ENCODE measurements at regions not wholly inside any gene's neighbourhood (a gene's known extent, or its start where the extent isn't known, plus 50 kb on each side); places are given as distances from the start of the nearest gene placed in this dataset.

DNA sequence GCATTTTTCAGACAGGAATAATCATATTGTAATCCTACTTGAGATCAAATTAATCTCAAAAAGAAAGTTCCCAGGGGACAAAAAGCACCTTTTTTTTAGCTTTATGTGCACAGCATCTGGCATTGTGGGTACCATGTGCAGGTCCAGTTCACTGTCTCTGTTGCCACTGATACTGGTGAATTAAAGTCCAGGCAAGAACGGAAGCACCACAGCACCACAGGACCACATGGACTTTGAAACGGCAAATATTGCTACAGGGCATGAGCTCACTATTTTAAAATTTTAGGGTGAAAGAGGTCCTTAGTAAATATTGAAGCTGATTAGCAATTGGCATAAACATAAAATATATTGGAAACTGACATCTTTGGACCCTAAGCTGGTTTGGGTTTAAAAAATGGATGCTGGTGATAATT lies 709.0 kb downstream of the EPM2A start (continued):
- TF ChIP-seq, protein P1, sequence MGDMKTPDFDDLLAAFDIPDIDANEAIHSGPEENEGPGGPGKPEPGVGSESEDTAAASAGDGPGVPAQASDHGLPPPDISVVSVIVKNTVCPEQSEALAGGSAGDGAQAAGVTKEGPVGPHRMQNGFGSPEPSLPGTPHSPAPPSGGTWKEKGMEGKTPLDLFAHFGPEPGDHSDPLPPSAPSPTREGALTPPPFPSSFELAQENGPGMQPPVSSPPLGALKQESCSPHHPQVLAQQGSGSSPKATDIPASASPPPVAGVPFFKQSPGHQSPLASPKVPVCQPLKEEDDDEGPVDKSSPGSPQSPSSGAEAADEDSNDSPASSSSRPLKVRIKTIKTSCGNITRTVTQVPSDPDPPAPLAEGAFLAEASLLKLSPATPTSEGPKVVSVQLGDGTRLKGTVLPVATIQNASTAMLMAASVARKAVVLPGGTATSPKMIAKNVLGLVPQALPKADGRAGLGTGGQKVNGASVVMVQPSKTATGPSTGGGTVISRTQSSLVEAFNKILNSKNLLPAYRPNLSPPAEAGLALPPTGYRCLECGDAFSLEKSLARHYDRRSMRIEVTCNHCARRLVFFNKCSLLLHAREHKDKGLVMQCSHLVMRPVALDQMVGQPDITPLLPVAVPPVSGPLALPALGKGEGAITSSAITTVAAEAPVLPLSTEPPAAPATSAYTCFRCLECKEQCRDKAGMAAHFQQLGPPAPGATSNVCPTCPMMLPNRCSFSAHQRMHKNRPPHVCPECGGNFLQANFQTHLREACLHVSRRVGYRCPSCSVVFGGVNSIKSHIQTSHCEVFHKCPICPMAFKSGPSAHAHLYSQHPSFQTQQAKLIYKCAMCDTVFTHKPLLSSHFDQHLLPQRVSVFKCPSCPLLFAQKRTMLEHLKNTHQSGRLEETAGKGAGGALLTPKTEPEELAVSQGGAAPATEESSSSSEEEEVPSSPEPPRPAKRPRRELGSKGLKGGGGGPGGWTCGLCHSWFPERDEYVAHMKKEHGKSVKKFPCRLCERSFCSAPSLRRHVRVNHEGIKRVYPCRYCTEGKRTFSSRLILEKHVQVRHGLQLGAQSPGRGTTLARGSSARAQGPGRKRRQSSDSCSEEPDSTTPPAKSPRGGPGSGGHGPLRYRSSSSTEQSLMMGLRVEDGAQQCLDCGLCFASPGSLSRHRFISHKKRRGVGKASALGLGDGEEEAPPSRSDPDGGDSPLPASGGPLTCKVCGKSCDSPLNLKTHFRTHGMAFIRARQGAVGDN (CRISPR knock-in tag; IDR thresholded peaks at IDR 0.05): no peak
- TF ChIP-seq SMARCE1 (IDR thresholded peaks at IDR 0.05; ENCODE audit: borderline replicate concordance): no peak
- TF ChIP-seq, protein P2, sequence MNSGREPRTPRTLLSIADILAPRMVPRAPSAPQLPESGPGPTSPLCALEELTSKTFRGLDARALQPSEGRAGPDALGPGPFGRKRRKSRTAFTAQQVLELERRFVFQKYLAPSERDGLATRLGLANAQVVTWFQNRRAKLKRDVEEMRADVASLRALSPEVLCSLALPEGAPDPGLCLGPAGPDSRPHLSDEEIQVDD (CRISPR knock-in tag; IDR thresholded peaks at IDR 0.05; ENCODE audit: borderline replicate concordance): no peak
- TF ChIP-seq PAX8 (CRISPR knock-in tag; IDR thresholded peaks at IDR 0.05; ENCODE audit: borderline replicate concordance): no peak
- TF ChIP-seq, protein P3, sequence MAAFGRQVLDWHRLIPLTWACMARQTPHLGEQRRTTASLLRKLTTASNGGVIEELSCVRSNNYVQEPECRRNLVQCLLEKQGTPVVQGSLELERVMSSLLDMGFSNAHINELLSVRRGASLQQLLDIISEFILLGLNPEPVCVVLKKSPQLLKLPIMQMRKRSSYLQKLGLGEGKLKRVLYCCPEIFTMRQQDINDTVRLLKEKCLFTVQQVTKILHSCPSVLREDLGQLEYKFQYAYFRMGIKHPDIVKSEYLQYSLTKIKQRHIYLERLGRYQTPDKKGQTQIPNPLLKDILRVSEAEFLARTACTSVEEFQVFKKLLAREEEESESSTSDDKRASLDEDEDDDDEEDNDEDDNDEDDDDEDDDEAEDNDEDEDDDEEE (CRISPR knock-in tag; IDR thresholded peaks at IDR 0.05): no peak
- peak; percentile 51; the same call in 1 of the 2 replicates for TF ChIP-seq ZFP90 (CRISPR knock-in tag; IDR thresholded peaks at IDR 0.05; ENCODE audit: borderline replicate concordance)
- TF ChIP-seq, protein P4, sequence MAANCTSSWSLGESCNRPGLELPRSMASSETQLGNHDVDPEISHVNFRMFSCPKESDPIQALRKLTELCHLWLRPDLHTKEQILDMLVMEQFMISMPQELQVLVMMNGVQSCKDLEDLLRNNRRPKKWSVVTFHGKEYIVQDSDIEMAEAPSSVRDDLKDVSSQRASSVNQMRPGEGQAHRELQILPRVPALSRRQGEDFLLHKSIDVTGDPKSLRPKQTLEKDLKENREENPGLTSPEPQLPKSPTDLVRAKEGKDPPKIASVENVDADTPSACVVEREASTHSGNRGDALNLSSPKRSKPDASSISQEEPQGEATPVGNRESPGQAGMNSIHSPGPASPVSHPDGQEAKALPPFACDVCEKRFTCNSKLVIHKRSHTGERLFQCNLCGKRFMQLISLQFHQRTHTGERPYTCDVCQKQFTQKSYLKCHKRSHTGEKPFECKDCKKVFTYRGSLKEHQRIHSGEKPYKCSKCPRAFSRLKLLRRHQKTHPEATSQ (CRISPR knock-in tag; IDR thresholded peaks at IDR 0.05; ENCODE audit: borderline replicate concordance): no peak
- TF ChIP-seq ATAD3A (CRISPR knock-in tag; IDR thresholded peaks at IDR 0.05): no peak
- TF ChIP-seq, protein P5, sequence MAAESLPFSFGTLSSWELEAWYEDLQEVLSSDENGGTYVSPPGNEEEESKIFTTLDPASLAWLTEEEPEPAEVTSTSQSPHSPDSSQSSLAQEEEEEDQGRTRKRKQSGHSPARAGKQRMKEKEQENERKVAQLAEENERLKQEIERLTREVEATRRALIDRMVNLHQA (CRISPR knock-in tag; IDR thresholded peaks at IDR 0.05): no peak
- no peak; the same call in 1 of the 2 replicates for TF ChIP-seq ZNF556 (CRISPR knock-in tag; IDR thresholded peaks at IDR 0.05; ENCODE audit: borderline replicate concordance)
- no peak for TF ChIP-seq SNRNP70 (IDR thresholded peaks at IDR 0.05; ENCODE audit: low read depth, low read length)
- TF ChIP-seq, protein P6, sequence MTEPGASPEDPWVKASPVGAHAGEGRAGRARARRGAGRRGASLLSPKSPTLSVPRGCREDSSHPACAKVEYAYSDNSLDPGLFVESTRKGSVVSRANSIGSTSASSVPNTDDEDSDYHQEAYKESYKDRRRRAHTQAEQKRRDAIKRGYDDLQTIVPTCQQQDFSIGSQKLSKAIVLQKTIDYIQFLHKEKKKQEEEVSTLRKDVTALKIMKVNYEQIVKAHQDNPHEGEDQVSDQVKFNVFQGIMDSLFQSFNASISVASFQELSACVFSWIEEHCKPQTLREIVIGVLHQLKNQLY (CRISPR knock-in tag; IDR thresholded peaks at IDR 0.05): peak; percentile 95
- peak; percentile 92 for TF ChIP-seq FOXK1 (CRISPR knock-in tag; IDR thresholded peaks at IDR 0.05; ENCODE audit: borderline replicate concordance, low read depth)
- no peak for TF ChIP-seq BHLHE40 (IDR thresholded peaks at IDR 0.05; ENCODE audit: low read length)
- TF ChIP-seq ZNF460 (CRISPR knock-in tag; IDR thresholded peaks at IDR 0.05; ENCODE audit: borderline replicate concordance): no peak
- TF ChIP-seq HNRNPH1 (optimal IDR thresholded peaks at IDR 0.05; ENCODE audit: low read depth, low read length): no peak
- TF ChIP-seq ATF7 (IDR thresholded peaks at IDR 0.05): peak; percentile 86
- peak; percentile 98 for TF ChIP-seq ATF7 (CRISPR knock-in tag; IDR thresholded peaks at IDR 0.05)
- no peak for TF ChIP-seq ZNF431 (CRISPR knock-in tag; IDR thresholded peaks at IDR 0.05; ENCODE audit: borderline replicate concordance, low read depth)
- TF ChIP-seq IRF2 (CRISPR knock-in tag; IDR thresholded peaks at IDR 0.05): peak; percentile 87
- no peak for TF ChIP-seq CENPX (CRISPR knock-in tag; IDR thresholded peaks at IDR 0.05)
- no peak for TF ChIP-seq MAFG (CRISPR knock-in tag; IDR thresholded peaks at IDR 0.05)
- TF ChIP-seq, protein P7, sequence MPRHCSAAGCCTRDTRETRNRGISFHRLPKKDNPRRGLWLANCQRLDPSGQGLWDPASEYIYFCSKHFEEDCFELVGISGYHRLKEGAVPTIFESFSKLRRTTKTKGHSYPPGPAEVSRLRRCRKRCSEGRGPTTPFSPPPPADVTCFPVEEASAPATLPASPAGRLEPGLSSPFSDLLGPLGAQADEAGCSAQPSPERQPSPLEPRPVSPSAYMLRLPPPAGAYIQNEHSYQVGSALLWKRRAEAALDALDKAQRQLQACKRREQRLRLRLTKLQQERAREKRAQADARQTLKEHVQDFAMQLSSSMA (CRISPR knock-in tag; IDR thresholded peaks at IDR 0.05): no peak

All from HepG2 (cell line).